Heart left ventricle (tissue), 13 donors: ENCODE measurements at regions not wholly inside any gene's neighbourhood (a gene's known extent, or its start where the extent isn't known, plus 50 kb on each side); places are given as distances from the start of the nearest gene placed in this dataset.

Experiments used
- POLR2A ChIP-seq, 2 donors: fragments of 450-650 bp; IDR thresholded peaks; one replicate each; pipeline ENCODE4 v1.6.1; 2017; ENCODE audit warnings: antibody characterized with exemption in 2 of 2, mild to moderate bottlenecking in 2 of 2, moderate library complexity in 2 of 2
- TF ChIP-seq, protein P1 (sequence below), 12 donors: fragments of 200-600 bp; sonication (generic) in 4 of 12; IDR thresholded peaks; one replicate each; pipeline versions ENCODE4 v1.5.0 to v1.8.0; 2018 to 2022; ENCODE audit warnings: antibody characterized with exemption in 12 of 12, mild to moderate bottlenecking in 5 of 12
- donor health status: ischemic (EF 13 %, LVEDD 7.1; RV severe dilation, severe dysfunction).
- donor health status: DM: no; HTN: yes; CAD: no.
- donor health status: DM: no; HTN: no; CAD: no.
- donor health status: ischemic (EF 25% LVEDD 6.9; RV normal size, moderate dysfunction).
- donor health status: ischemic (EF 25% LVEDD 5.7; RV mildly dilated, moderate dysfunction).
- donor health status: ischemic (EF 35%, LVEDD 5.7; RV mildly dilated, moderate dysfunction).
- donor health status: nonischemic (EF 11% LVEDD 7.7; RV severe dilation, severe dysfunction).
- donor health status: DM: yes; HTN: yes; CAD: no.
- donor health status: PGD.
- donor health status: ischemic (EF 29% LVEDD 5.4; RV normal size, mild dysfunction).
- donor health status: nonischemic (EF 23%, LVEDD 6.1; RV moderate dilation, normal function).

DNA sequence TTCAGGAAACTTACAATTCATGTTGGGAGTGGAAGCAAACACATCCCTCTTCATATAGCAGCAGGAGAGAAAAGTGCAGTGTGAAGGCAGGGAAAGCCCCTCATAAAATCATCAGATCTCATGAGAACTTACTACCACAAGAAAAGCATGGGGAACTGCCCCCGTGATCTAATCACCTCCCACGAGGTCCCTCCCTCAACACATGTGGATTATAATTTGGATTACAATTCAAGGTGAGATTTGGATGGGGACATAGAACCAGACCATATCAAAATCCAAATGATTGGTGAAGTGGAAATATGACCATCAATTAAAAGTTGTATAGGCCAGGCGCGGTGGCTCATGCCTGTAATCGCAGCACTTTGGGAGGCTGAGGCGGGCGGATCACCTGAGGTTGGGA is 1268.0 kb downstream of the JRKL start:
- TF ChIP-seq, protein P1, sequence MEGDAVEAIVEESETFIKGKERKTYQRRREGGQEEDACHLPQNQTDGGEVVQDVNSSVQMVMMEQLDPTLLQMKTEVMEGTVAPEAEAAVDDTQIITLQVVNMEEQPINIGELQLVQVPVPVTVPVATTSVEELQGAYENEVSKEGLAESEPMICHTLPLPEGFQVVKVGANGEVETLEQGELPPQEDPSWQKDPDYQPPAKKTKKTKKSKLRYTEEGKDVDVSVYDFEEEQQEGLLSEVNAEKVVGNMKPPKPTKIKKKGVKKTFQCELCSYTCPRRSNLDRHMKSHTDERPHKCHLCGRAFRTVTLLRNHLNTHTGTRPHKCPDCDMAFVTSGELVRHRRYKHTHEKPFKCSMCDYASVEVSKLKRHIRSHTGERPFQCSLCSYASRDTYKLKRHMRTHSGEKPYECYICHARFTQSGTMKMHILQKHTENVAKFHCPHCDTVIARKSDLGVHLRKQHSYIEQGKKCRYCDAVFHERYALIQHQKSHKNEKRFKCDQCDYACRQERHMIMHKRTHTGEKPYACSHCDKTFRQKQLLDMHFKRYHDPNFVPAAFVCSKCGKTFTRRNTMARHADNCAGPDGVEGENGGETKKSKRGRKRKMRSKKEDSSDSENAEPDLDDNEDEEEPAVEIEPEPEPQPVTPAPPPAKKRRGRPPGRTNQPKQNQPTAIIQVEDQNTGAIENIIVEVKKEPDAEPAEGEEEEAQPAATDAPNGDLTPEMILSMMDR (IDR thresholded peaks at IDR 0.05): no peak
- no peak for TF ChIP-seq POLR2A (IDR thresholded peaks at IDR 0.05)
